H9 (cell line): ENCODE measurements at regions not wholly inside any gene's neighbourhood (a gene's known extent, or its start where the extent isn't known, plus 50 kb on each side); places are given as distances from the start of the nearest gene placed in this dataset.
"Not testable (repeated sequence)": the region's sequence is repeated elsewhere in the genome, so short reads cannot be mapped to it uniquely, and the experiment has no call there.

Experiments used
- DNase-seq: peaks from one replicate; pipeline ENCODE4 v3.0.0-alpha.2; 2017
- H2AFZ ChIP-seq: one replicate; pipeline ENCODE4 v1.6.1; 2013; ENCODE audit warnings: mild to moderate bottlenecking, low read length, control low read depth, moderate library complexity
- H2AK5ac ChIP-seq: 2 replicates; pipeline ENCODE4 v1.6.1; 2013; ENCODE audit warnings: low read length, control low read depth, mixed read lengths; ENCODE audit not compliant: insufficient read length
- H2BK120ac ChIP-seq: one replicate; pipeline ENCODE4 v1.6.1; 2013; ENCODE audit warnings: low read depth, mild to moderate bottlenecking, low read length, control low read depth, inconsistent platforms; ENCODE audit not compliant: poor library complexity, severe bottlenecking
- H2BK12ac ChIP-seq: 2 replicates; pipeline ENCODE4 v1.6.1; 2013; ENCODE audit warnings: low read length, control low read depth, mixed read lengths, low read depth; ENCODE audit not compliant: insufficient read length
- H2BK15ac ChIP-seq: 2 replicates; pipeline ENCODE4 v1.6.1; 2013; ENCODE audit warnings: low read depth, low read length, control low read depth
- H2BK20ac ChIP-seq: one replicate; pipeline ENCODE4 v1.6.1; 2013; ENCODE audit warnings: low read depth, mild to moderate bottlenecking, low read length, control low read depth, inconsistent platforms; ENCODE audit not compliant: poor library complexity, severe bottlenecking
- H2BK5ac ChIP-seq: 2 replicates; pipeline ENCODE4 v1.6.1; 2013; ENCODE audit warnings: low read length, control low read depth, mixed read lengths; ENCODE audit not compliant: insufficient read length
- H3K14ac ChIP-seq: 2 replicates; pipeline ENCODE4 v1.6.1; 2013; ENCODE audit warnings: low read length, control low read depth; ENCODE audit not compliant: insufficient read depth
- H3K18ac ChIP-seq: 2 replicates; pipeline ENCODE4 v1.6.1; 2013; ENCODE audit warnings: low read depth, mild to moderate bottlenecking, mixed read lengths, low read length, control low read depth; ENCODE audit not compliant: insufficient read length
- H3K23ac ChIP-seq: 2 replicates; pipeline ENCODE4 v1.6.1; 2013; ENCODE audit warnings: low read length, control low read depth, mixed read lengths, low read depth; ENCODE audit not compliant: insufficient read length
- H3K23me2 ChIP-seq: 2 replicates; pipeline ENCODE4 v1.6.1; 2013; ENCODE audit warnings: low read depth, mild to moderate bottlenecking, mixed read lengths, low read length, control low read depth; ENCODE audit not compliant: insufficient read length, poor library complexity, severe bottlenecking
- H3K27ac ChIP-seq: 2 replicates; pipeline ENCODE4 v1.5.1; 2013; ENCODE audit warnings: low read length, control low read depth, mixed read lengths, low read depth; ENCODE audit not compliant: insufficient read length
- H3K27me3 ChIP-seq: 2 replicates; pipeline ENCODE4 v1.6.1; 2013; ENCODE audit warnings: low read length, control low read depth, inconsistent platforms; ENCODE audit not compliant: insufficient read depth
- H3K4ac ChIP-seq: 2 replicates; pipeline ENCODE4 v1.6.1; 2013; ENCODE audit warnings: low read depth, mild to moderate bottlenecking, control low read depth, inconsistent platforms, low read length, moderate library complexity
- H3K4me1 ChIP-seq: 2 replicates; pipeline ENCODE4 v1.6.1; 2013; ENCODE audit warnings: low read length, control low read depth, inconsistent platforms; ENCODE audit not compliant: insufficient read depth
- H3K4me2 ChIP-seq: 2 replicates; pipeline ENCODE4 v1.6.1; 2013; ENCODE audit warnings: low read length, control low read depth, mixed read lengths; ENCODE audit not compliant: insufficient read length, insufficient read depth
- H3K56ac ChIP-seq: 2 replicates; pipeline ENCODE4 v1.6.1; 2013; ENCODE audit warnings: low read depth, mild to moderate bottlenecking, mixed read lengths, low read length, control low read depth; ENCODE audit not compliant: insufficient read length
- H3K79me1 ChIP-seq: 2 replicates; pipeline ENCODE4 v1.6.1; 2013; ENCODE audit warnings: low read depth, mild to moderate bottlenecking, moderate library complexity, low read length, control low read depth, inconsistent platforms; ENCODE audit not compliant: insufficient read depth, poor library complexity, severe bottlenecking
- H3K79me2 ChIP-seq: 2 replicates; pipeline ENCODE4 v1.6.1; 2013; ENCODE audit warnings: low read length, control low read depth, inconsistent platforms; ENCODE audit not compliant: insufficient read depth
- H3K9ac ChIP-seq: 2 replicates; pipeline ENCODE4 v1.6.1; 2013; ENCODE audit warnings: low read length, control low read depth, mixed read lengths; ENCODE audit not compliant: insufficient read length; ENCODE audit errors: extremely low read depth
- H3K9me3 ChIP-seq: one replicate; pipeline ENCODE4 v1.6.1; 2013; ENCODE audit warnings: low read depth, low read length, inconsistent platforms; ENCODE audit not compliant: control insufficient read depth
- H3T11ph ChIP-seq: one replicate; pipeline ENCODE4 v1.6.1; 2013; ENCODE audit warnings: mild to moderate bottlenecking, low read length, control low read depth, inconsistent platforms
- H4K20me1 ChIP-seq: one replicate; pipeline ENCODE4 v1.6.1; 2013; ENCODE audit not compliant: control insufficient read depth, insufficient read length, insufficient read depth
- H4K5ac ChIP-seq: 2 replicates; pipeline ENCODE4 v1.6.1; 2013; ENCODE audit warnings: low read depth, mild to moderate bottlenecking, mixed read lengths, low read length, control low read depth; ENCODE audit not compliant: insufficient read length
- H4K8ac ChIP-seq: replicated peaks from 2 replicates; pipeline ENCODE4 v1.6.1; 2013; ENCODE audit warnings: low read length, control low read depth, mixed read lengths, low read depth; ENCODE audit not compliant: insufficient read length
- H4K91ac ChIP-seq: 2 replicates; pipeline ENCODE4 v1.6.1; 2013; ENCODE audit warnings: low read depth, mild to moderate bottlenecking, moderate library complexity, mixed read lengths, low read length, control low read depth; ENCODE audit not compliant: insufficient read length
- H3K27ac Mint-ChIP-seq, 3 experiments: 2 replicates in 2 of 3; 3 replicates in 1 of 3; pipeline ENCODE4 v1.8.0; 2020 to 2021; ENCODE audit warnings: mixed read lengths in 3 of 3, mild to moderate bottlenecking in 1 of 3, moderate library complexity in 1 of 3
- H3K27me3 Mint-ChIP-seq: 2 replicates; pipeline ENCODE4 v1.8.0; 2021; ENCODE audit warnings: low read depth, mild to moderate bottlenecking, moderate library complexity, mixed read lengths
- H3K36me3 Mint-ChIP-seq, 3 experiments: 2 replicates in 2 of 3; 3 replicates in 1 of 3; pipeline ENCODE4 v1.8.0; 2020 to 2021; ENCODE audit warnings: low read depth in 3 of 3, mixed read lengths in 3 of 3; ENCODE audit not compliant: insufficient read depth in 1 of 3
- H3K4me1 Mint-ChIP-seq, 2 experiments: 2 replicates each; pipeline ENCODE4 v1.8.0; 2020; ENCODE audit warnings: mixed read lengths in 2 of 2
- H3K4me3 Mint-ChIP-seq, 2 experiments: 2 replicates in 1 of 2; 3 replicates in 1 of 2; pipeline ENCODE4 v1.8.0; 2020 to 2021; ENCODE audit warnings: mild to moderate bottlenecking in 2 of 2, mixed read lengths in 2 of 2, moderate library complexity in 1 of 2
- H3K9me3 Mint-ChIP-seq, 2 experiments: 2 replicates in 1 of 2; 3 replicates in 1 of 2; pipeline ENCODE4 v1.8.0; 2020; ENCODE audit warnings: mild to moderate bottlenecking in 2 of 2, mixed read lengths in 2 of 2, moderate library complexity in 1 of 2
- CTCF ChIP-seq: fragments of 200-600 bp; sonication (generic); conservative IDR thresholded peaks from 3 replicates; pipeline ENCODE4 v1.8.0; 2021; ENCODE audit warnings: antibody characterized with exemption, mild to moderate bottlenecking
- WGBS: extraction: QIAGEN DNeasy Blood & Tissue Kit; methylation state at CpG from one replicate; pipeline ENCODE4 v1.1.7; 2013; ENCODE audit warnings: missing lambda C conversion rate, low lambda C conversion rate, mixed read lengths; ENCODE audit not compliant: insufficient read length; ENCODE audit errors: extremely low coverage; 5-methylcytosine and 5-hydroxymethylcytosine counted together

- Histone ChIP-seq H2BK20ac (no peak overlapping the region), H2BK120ac (no peak overlapping the region), H3K4me1 (no peaks in the 10 kb centered on the region; the same call in 1 of the 2 replicates), H4K8ac (no peak overlapping the region), H3K9me3 (no peaks in the 10 kb centered on the region), H3K14ac (no peak overlapping the region), H3K27me3 (no peaks in the 10 kb centered on the region), H2BK12ac (no peak overlapping the region), H3K79me2 (no peaks in the 10 kb centered on the region), H3K23me2 (no peaks in the 10 kb centered on the region), H3K27ac (no peak overlapping the region), H2AFZ (no peak overlapping the region), H3K23ac (no peak overlapping the region), H4K20me1 (no peaks in the 10 kb centered on the region), H4K5ac (no peak overlapping the region), H3K56ac (no peak overlapping the region), H2BK15ac (no peak overlapping the region), H2AK5ac (no peak overlapping the region), H3K4ac (no peak overlapping the region), H4K91ac (no peak overlapping the region), H3K9ac (no peak overlapping the region), H3K79me1 (no peaks in the 10 kb centered on the region), H3T11ph (no peak overlapping the region), H3K18ac (no peak overlapping the region), H2BK5ac (no peak overlapping the region), H3K4me2 (no peak overlapping the region)
- Mint-ChIP-seq H3K27me3 (no peaks in the 10 kb centered on the region), H3K36me3 (peaks cover 0 to 6% (median 2%) of the 10 kb centered on the region in 3 experiments; a peak in 4 of 7 replicates), H3K4me3 (no peak overlapping the region), H3K27ac (peak overlapping the region in 1 of 3 experiments; percentile 89; a peak in 1 of 7 replicates), H3K4me1 (peaks cover 8 to 12% of the 10 kb centered on the region in 2 experiments), H3K9me3 (peaks cover 2 to 5% of the 10 kb centered on the region in 2 experiments; a peak in 3 of 5 replicates)
- no peak for TF ChIP-seq CTCF
- no CpG with 5 or more reads among the region's 5 CpGs for WGBS
- no peak for DNase-seq
Measured at GRCh38 chr6:19609972-19610641, 227.1 kb upstream of the ID4 start.

GRCh38 chr6:19612672-19613466 is 224.3 kb upstream of the ID4 start:
- not testable (repeated sequence) for H2AK5ac ChIP-seq, H3K4me3 Mint-ChIP-seq, H3K9me3 Mint-ChIP-seq, H3K14ac ChIP-seq, H3K18ac ChIP-seq, H3K9me3 ChIP-seq, H3K27me3 Mint-ChIP-seq, H2BK15ac ChIP-seq, H3K56ac ChIP-seq, H3T11ph ChIP-seq, H2BK5ac ChIP-seq, H3K4ac ChIP-seq, H3K27ac Mint-ChIP-seq, H3K4me1 ChIP-seq, H2BK20ac ChIP-seq, H3K4me2 ChIP-seq, H2AFZ ChIP-seq, H4K8ac ChIP-seq, DNase-seq, H3K4me1 Mint-ChIP-seq, H2BK12ac ChIP-seq, H3K36me3 Mint-ChIP-seq, H4K20me1 ChIP-seq, H2BK120ac ChIP-seq, H3K27ac ChIP-seq, H4K5ac ChIP-seq, H3K27me3 ChIP-seq, H4K91ac ChIP-seq, H3K23me2 ChIP-seq, H3K79me1 ChIP-seq, H3K9ac ChIP-seq, H3K23ac ChIP-seq, H3K79me2 ChIP-seq
- WGBS: no CpG with 5 or more reads among the region's 27 CpGs
